ENCODE measurements at regions not wholly inside any gene's neighbourhood (a gene's known extent, or its start where the extent isn't known, plus 50 kb on each side); places are given as distances from the start of the nearest gene placed in this dataset.

DNA sequence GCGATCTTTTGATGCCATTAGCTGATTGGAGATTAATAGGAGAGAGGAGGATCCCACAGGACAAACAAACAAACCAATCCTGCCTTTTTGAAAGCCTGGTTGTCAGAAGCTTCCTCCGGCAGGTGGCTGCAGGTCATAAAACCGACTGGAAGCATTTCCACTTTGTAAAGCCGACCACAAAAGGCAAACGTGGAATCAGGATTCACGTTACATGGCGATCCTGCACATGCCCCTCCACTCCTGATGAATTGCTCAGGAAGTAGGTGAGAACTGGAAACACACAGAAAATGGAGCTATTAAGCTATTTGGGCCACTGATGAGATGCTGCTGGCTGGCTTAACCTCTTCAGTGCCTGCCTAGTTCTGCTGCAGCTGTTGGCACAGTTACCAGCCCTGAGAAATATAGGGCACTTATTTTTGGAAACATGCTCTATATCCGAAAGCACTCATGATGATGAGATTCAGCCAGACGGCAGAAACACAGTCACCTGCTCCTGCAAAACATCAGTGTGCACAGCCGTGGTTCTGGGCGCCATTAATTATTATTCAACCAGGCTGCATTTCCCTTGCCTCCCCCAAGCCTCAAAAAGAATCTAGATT is 110.3 kb upstream of the ST6GAL2 start:
- WGBS = 42% methylated on average over 11 of the region's 11 CpGs
- TF ChIP-seq CTCF (IDR thresholded peaks at IDR 0.05) = no peak
- TF ChIP-seq EP300 (IDR thresholded peaks at IDR 0.05) = no peak
- TF ChIP-seq POLR2A (IDR thresholded peaks at IDR 0.05; ENCODE audit: low read depth) = no peak
- no peak overlapping the region for H3K27ac ChIP-seq (replicated peaks in 1 of 4)
- DNase-seq (ENCODE audit: extremely low spot score) = no peak
- peaks cover 16 to 19% (median 18%) of the 10 kb centered on the region in 4 donors for H3K4me1 ChIP-seq
- no peaks in the 10 kb centered on the region for H3K9me3 ChIP-seq
- no peaks in the 10 kb centered on the region for H3K36me3 ChIP-seq
- H3K27me3 ChIP-seq = no peaks in the 10 kb centered on the region
- no peak overlapping the region for H3K4me3 ChIP-seq
- intact Hi-C loops (cut with DNase I) = no loop called here

DNA sequence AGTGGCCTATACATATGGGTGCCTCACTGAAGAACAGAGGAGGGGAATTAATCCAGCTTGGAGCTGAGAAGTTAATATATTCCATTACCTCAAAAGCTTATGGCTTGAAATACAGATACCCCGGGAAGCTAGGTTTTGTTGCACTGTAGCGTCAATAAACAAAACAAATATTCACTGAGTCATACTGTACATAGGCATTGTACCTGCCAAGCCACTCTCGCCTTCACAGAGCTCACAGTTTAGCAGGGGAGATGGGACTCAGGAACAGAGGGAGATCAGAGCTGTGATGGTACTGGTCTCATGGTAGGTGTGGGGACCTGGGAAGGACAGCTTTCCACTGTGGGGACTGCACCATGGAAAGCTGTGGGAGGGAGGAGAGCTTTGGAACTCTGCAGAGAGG is 111.2 kb upstream of the ST6GAL2 start:
- WGBS = 74% methylated on average over 3 of the region's 3 CpGs
- H3K4me1 ChIP-seq = peaks cover 16 to 19% (median 18%) of the 10 kb centered on the region in 4 donors
- H3K36me3 ChIP-seq = no peaks in the 10 kb centered on the region
- no peaks in the 10 kb centered on the region for H3K9me3 ChIP-seq
- TF ChIP-seq CTCF (IDR thresholded peaks at IDR 0.05) = no peak
- no peak for TF ChIP-seq POLR2A (IDR thresholded peaks at IDR 0.05; ENCODE audit: low read depth)
- TF ChIP-seq POLR2AphosphoS5 (IDR thresholded peaks at IDR 0.05) = no peak
- TF ChIP-seq EP300 (IDR thresholded peaks at IDR 0.05) = no peak
- intact Hi-C loops (cut with DNase I) = no loop called here
- H3K27ac ChIP-seq (replicated peaks in 1 of 4) = no peak overlapping the region
- no peak overlapping the region for H3K4me3 ChIP-seq
- DNase-seq (ENCODE audit: extremely low spot score) = no peak
- no peaks in the 10 kb centered on the region for H3K27me3 ChIP-seq

GRCh38 chr2:107001062-107001461 is 115.1 kb upstream of the ST6GAL2 start:
- WGBS = 49% methylated on average over 2 of the region's 2 CpGs
- Histone ChIP-seq H3K4me3 (no peak overlapping the region), H3K27me3 (no peaks in the 10 kb centered on the region), H3K9me3 (no peaks in the 10 kb centered on the region), H3K36me3 (no peaks in the 10 kb centered on the region), H3K4me1 (peaks cover 8 to 9% (median 9%) of the 10 kb centered on the region in 4 donors), H3K27ac (replicated peaks in 1 of 4) (no peak overlapping the region)
- TF ChIP-seq POLR2A (IDR thresholded peaks at IDR 0.05; ENCODE audit: low read depth) = no peak
- no peak for TF ChIP-seq CTCF (IDR thresholded peaks at IDR 0.05)
- TF ChIP-seq POLR2AphosphoS5 (IDR thresholded peaks at IDR 0.05) = no peak
- no peak for TF ChIP-seq EP300 (IDR thresholded peaks at IDR 0.05)
- DNase-seq (ENCODE audit: extremely low spot score) = peak; percentile 34
- intact Hi-C loops (cut with DNase I) = no loop called here

- intact Hi-C loops (cut with DNase I) = no loop called here
- DNase-seq (ENCODE audit: extremely low spot score) = peak; percentile 91
- WGBS = 60% methylated on average over 5 of the region's 5 CpGs
- Histone ChIP-seq H3K27me3 (no peaks in the 10 kb centered on the region), H3K36me3 (no peaks in the 10 kb centered on the region), H3K4me3 (no peak overlapping the region), H3K9me3 (no peaks in the 10 kb centered on the region), H3K27ac (replicated peaks in 1 of 4) (no peak overlapping the region), H3K4me1 (peaks cover 3 to 7% (median 4%) of the 10 kb centered on the region in 4 donors)
- TF ChIP-seq POLR2AphosphoS5 (IDR thresholded peaks at IDR 0.05) (no peak), POLR2A (IDR thresholded peaks at IDR 0.05; ENCODE audit: low read depth) (no peak)
Observed at GRCh38 chr2:107001551-107001950, 115.6 kb upstream of the ST6GAL2 start.

- no peak overlapping the region for H3K27ac ChIP-seq (replicated peaks in 1 of 4)
- 80% methylated on average over 4 of the region's 4 CpGs for WGBS
- no peaks in the 10 kb centered on the region for H3K9me3 ChIP-seq
- peaks cover 0 to under 1% (median 0%) of the 10 kb centered on the region in 4 donors for H3K4me1 ChIP-seq
- no peak overlapping the region for H3K4me3 ChIP-seq
- H3K36me3 ChIP-seq = no peaks in the 10 kb centered on the region
- no peak for TF ChIP-seq POLR2A (IDR thresholded peaks at IDR 0.05; ENCODE audit: low read depth)
- no peak for DNase-seq (ENCODE audit: extremely low spot score)
- H3K27me3 ChIP-seq = no peaks in the 10 kb centered on the region
- intact Hi-C loops (cut with DNase I) = no loop called here
Observed at GRCh38 chr2:107001964-107002696, 116.2 kb upstream of the ST6GAL2 start.

Data from esophagus muscularis mucosa (tissue), 4 donors.